Mesodermal cell (in vitro differentiated cells): ENCODE measurements at regions not wholly inside any gene's neighbourhood (a gene's known extent, or its start where the extent isn't known, plus 50 kb on each side); places are given as distances from the start of the nearest gene placed in this dataset.

Experiments used
- H3K27ac ChIP-seq: 2 replicates; pipeline ENCODE4 v1.7.0; 2013; ENCODE audit warnings: mild to moderate bottlenecking, low read depth, low read length, moderate library complexity; ENCODE audit not compliant: severe bottlenecking
- H3K36me3 ChIP-seq: 2 replicates; pipeline ENCODE4 v1.7.1; 2013; ENCODE audit warnings: mild to moderate bottlenecking, low read length, moderate library complexity; ENCODE audit not compliant: control insufficient read depth, insufficient read depth
- H3K4me1 ChIP-seq: one replicate; pipeline ENCODE4 v1.7.1; 2013; ENCODE audit warnings: mild to moderate bottlenecking, low read length; ENCODE audit not compliant: insufficient read depth, control insufficient read depth, poor library complexity, severe bottlenecking
- H3K4me3 ChIP-seq: 2 replicates; pipeline ENCODE4 v1.7.0; 2013; ENCODE audit warnings: low read length, control low read depth, mild to moderate bottlenecking; ENCODE audit not compliant: insufficient read depth, poor library complexity, severe bottlenecking; ENCODE audit errors: extremely low read depth
- H3K9me3 ChIP-seq: 2 replicates; pipeline ENCODE4 v1.7.1; 2013; ENCODE audit warnings: mild to moderate bottlenecking, low read length, moderate library complexity; ENCODE audit not compliant: control insufficient read depth
- WGBS, 2 experiments: methylation state at CpG; one replicate each; pipeline ENCODE4 v1.1.5; 2013; ENCODE audit warnings: missing lambda C conversion rate in 2 of 2; ENCODE audit not compliant: insufficient coverage in 2 of 2; 5-methylcytosine and 5-hydroxymethylcytosine counted together

- WGBS, 2 experiments = 100% methylated on average over 2 to 3 of the region's 3 CpGs
- Histone ChIP-seq H3K9me3 (no peaks in the 10 kb centered on the region), H3K36me3 (no peaks in the 10 kb centered on the region), H3K4me1 (no peaks in the 10 kb centered on the region), H3K4me3 (no peak overlapping the region), H3K27ac (no peak overlapping the region)
Measured at GRCh38 chr3:26375843-26376530, 246.6 kb upstream of the LRRC3B start.

GRCh38 chr3:26381411-26381810 is 241.2 kb upstream of the LRRC3B start:
- no CpG with 5 or more reads among the region's 1 CpG for WGBS, 2 experiments

DNA sequence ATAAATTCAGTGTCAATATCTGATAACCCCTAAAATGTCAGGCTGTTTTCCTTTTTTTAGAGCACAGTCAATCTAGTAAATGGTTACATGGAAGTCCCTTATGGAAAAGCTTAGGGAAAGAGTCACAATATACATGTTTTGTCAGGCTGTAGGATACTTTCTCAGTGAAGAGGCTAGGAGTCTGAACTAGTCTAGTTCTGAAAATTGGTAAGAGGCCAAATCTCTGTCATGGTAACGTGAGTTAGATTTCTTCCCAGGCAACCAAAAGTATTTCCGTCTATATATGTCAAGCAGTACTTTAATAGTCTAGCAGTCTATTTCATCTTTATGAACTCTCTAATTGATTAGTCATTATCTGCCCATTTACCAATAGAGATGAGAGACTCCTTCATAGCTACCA is 215.9 kb upstream of the LRRC3B start:
- no peaks in the 10 kb centered on the region for H3K36me3 ChIP-seq
- no peaks in the 10 kb centered on the region for H3K9me3 ChIP-seq
- no peak overlapping the region for H3K4me3 ChIP-seq
- no peak overlapping the region for H3K27ac ChIP-seq
- H3K4me1 ChIP-seq = no peaks in the 10 kb centered on the region
- WGBS, 2 experiments = 93% methylated on average over 2 of the region's 2 CpGs; no CpG with 5 or more reads in 1 of the 2 experiments

More at GRCh38 chr3:26381411-26381810, 241.2 kb upstream of the LRRC3B start:
- no peak overlapping the region for H3K4me3 ChIP-seq
- no peaks in the 10 kb centered on the region for H3K4me1 ChIP-seq
- no peak overlapping the region for H3K27ac ChIP-seq
- no peaks in the 10 kb centered on the region for H3K36me3 ChIP-seq
- H3K9me3 ChIP-seq = no peaks in the 10 kb centered on the region

- Histone ChIP-seq H3K9me3 (no peaks in the 10 kb centered on the region), H3K36me3 (no peaks in the 10 kb centered on the region), H3K4me3 (no peak overlapping the region), H3K27ac (no peak overlapping the region), H3K4me1 (no peaks in the 10 kb centered on the region)
Measured at GRCh38 chr3:26418553-26418952, 204.0 kb upstream of the LRRC3B start.

GRCh38 chr3:26422415-26422814 is 200.2 kb upstream of the LRRC3B start:
- Histone ChIP-seq H3K4me3 (no peak overlapping the region), H3K27ac (no peak overlapping the region), H3K36me3 (no peaks in the 10 kb centered on the region), H3K9me3 (no peaks in the 10 kb centered on the region), H3K4me1 (no peaks in the 10 kb centered on the region)
- WGBS, 2 experiments = no CpG with 5 or more reads among the region's 2 CpGs

DNA sequence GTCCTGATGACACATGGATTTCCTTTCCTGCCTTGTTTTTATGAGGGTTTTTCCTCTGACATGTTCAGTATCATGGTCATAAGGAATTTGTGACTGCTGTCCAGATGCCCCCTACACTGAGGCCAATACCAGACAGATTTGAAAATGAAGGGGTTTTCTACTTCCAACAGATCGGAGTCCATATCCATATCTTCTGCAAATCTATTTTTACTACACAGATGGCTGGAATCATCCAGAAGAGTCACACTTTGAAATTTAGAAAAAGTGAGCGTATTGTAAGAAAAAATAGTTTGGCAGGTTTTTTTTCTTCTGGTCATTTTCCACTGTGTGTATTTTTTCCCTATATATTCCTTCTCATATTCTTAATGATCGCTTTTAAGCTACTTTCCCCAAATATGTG is 197.5 kb upstream of the LRRC3B start:
- Histone ChIP-seq H3K9me3 (no peaks in the 10 kb centered on the region), H3K4me3 (no peak overlapping the region), H3K27ac (no peak overlapping the region), H3K4me1 (no peaks in the 10 kb centered on the region), H3K36me3 (no peaks in the 10 kb centered on the region)
- WGBS, 2 experiments = 73% methylated on average over 1 of the region's 3 CpGs; no CpG with 5 or more reads in 1 of the 2 experiments

- Histone ChIP-seq H3K4me3 (no peak overlapping the region), H3K4me1 (no peaks in the 10 kb centered on the region), H3K36me3 (no peaks in the 10 kb centered on the region), H3K9me3 (no peaks in the 10 kb centered on the region), H3K27ac (no peak overlapping the region)
- WGBS, 2 experiments = no CpG with 5 or more reads among the region's 2 CpGs
Measured at GRCh38 chr3:26428992-26429391, 193.6 kb upstream of the LRRC3B start.

DNA sequence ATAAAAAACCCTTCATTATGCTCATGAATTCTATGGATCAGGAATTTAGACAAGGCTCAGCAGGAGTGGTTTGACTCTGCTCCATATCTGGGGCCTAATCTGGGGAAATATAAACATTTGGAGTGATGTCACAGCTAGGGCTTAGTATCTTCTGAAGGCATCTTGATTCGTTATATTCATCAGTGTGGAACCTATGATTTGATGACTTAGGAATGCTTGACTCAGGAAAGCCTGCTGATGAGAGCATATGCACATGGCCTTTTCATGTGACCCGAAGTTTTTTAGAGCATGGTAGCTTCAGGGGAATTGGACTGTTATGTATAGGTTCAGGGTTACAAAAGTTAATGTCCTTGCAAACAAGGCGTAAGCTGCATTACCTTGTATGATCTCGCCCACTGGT is 184.9 kb upstream of the LRRC3B start:
- Histone ChIP-seq H3K4me3 (no peak overlapping the region), H3K27ac (peak overlapping the region; percentile 81), H3K36me3 (no peaks in the 10 kb centered on the region), H3K4me1 (peaks cover 5% of the 10 kb centered on the region), H3K9me3 (no peaks in the 10 kb centered on the region)
- 91 to 97% methylated on average over 4 of the region's 4 CpGs for WGBS, 2 experiments

DNA sequence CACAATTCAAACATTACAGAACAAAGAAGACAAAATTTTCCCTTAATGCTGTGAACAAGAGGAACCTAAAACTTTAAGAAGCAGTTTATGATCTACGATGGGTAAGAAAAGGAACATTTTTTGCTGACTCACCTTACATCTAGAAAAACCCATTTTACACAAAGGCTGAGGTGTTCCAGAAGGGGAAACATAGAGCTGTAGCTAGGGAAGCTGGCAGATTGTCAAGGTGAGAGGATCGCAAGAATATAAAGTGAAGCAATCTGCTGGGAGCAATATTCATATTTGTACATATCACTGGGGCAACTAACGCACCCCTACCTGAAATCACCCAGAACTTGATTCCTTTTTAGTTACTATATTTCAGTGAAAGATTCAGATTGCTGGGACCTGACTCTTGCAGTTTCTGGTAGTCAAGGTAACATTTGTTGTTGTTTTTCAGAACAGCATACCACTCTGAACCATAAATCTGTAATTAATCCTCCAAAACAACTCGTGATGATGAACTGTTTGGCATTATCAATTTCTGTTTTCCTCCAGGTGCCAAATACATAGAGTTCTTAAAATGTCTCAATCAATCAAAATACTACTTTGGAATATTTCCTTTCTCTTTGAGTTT is 184.1 kb upstream of the LRRC3B start:
- H3K9me3 ChIP-seq = no peaks in the 10 kb centered on the region
- peaks cover 5% of the 10 kb centered on the region for H3K4me1 ChIP-seq
- WGBS, 2 experiments = 83 to 100% methylated on average over 1 of the region's 4 CpGs
- no peak overlapping the region for H3K4me3 ChIP-seq
- H3K27ac ChIP-seq = peak overlapping the region; percentile 81
- H3K36me3 ChIP-seq = no peaks in the 10 kb centered on the region

- Histone ChIP-seq H3K36me3 (no peaks in the 10 kb centered on the region), H3K27ac (no peak overlapping the region), H3K4me3 (no peak overlapping the region), H3K4me1 (peaks cover 5% of the 10 kb centered on the region), H3K9me3 (no peaks in the 10 kb centered on the region)
- 78 to 100% methylated on average over 1 to 4 of the region's 6 CpGs for WGBS, 2 experiments
Measured at GRCh38 chr3:26438981-26439884, 183.3 kb upstream of the LRRC3B start.
